AG04449 (cell line): ENCODE measurements at regions not wholly inside any gene's neighbourhood (a gene's known extent, or its start where the extent isn't known, plus 50 kb on each side); places are given as distances from the start of the nearest gene placed in this dataset.

Source experiments
- CTCF ChIA-PET: fragments of 350-600 bp; formaldehyde crosslinking; extraction: SDS; loops from one replicate; lab custom pipeline; 2021; ENCODE audit warnings: antibody characterized with exemption; lab: Yijun Ruan, JAX
- POLR2A ChIA-PET: fragments of 400-600, 350-600 bp; formaldehyde crosslinking; extraction: SDS; loops from one replicate; lab custom pipeline; 2020; ENCODE audit warnings: antibody characterized with exemption, inconsistent platforms; lab: Yijun Ruan, JAX
- DNase-seq: peaks from one replicate; pipeline ENCODE4 v3.0.0-alpha.2; 2010; ENCODE audit warnings: low read depth, low spot score
- H3K4me3 ChIP-seq: 2 replicates; pipeline ENCODE4 v1.5.1; 2011; ENCODE audit warnings: low read depth, mild to moderate bottlenecking, control low read depth, low read length
- TF ChIP-seq, protein P1 (sequence below): IDR thresholded peaks from one replicate; pipeline ENCODE4 v1.5.1; 2011; ENCODE audit warnings: mild to moderate bottlenecking, moderate library complexity, low read length, control low read depth, inconsistent platforms; ENCODE audit not compliant: insufficient read depth; ENCODE audit errors: missing control alignments

GRCh38 chr14:83867566-83868225 is 1662.2 kb upstream of the FLRT2 start:
- TF ChIP-seq, protein P1, sequence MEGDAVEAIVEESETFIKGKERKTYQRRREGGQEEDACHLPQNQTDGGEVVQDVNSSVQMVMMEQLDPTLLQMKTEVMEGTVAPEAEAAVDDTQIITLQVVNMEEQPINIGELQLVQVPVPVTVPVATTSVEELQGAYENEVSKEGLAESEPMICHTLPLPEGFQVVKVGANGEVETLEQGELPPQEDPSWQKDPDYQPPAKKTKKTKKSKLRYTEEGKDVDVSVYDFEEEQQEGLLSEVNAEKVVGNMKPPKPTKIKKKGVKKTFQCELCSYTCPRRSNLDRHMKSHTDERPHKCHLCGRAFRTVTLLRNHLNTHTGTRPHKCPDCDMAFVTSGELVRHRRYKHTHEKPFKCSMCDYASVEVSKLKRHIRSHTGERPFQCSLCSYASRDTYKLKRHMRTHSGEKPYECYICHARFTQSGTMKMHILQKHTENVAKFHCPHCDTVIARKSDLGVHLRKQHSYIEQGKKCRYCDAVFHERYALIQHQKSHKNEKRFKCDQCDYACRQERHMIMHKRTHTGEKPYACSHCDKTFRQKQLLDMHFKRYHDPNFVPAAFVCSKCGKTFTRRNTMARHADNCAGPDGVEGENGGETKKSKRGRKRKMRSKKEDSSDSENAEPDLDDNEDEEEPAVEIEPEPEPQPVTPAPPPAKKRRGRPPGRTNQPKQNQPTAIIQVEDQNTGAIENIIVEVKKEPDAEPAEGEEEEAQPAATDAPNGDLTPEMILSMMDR: no peak
- H3K4me3 ChIP-seq: no peak overlapping the region
- POLR2A ChIA-PET: no interaction called here
- CTCF ChIA-PET: no interaction called here
- DNase-seq: no peak

- no peak for DNase-seq
- ChIA-PET POLR2A (no interaction called here), CTCF (no interaction called here)
- no peak overlapping the region for H3K4me3 ChIP-seq
- TF ChIP-seq, protein P1: no peak
Measured at GRCh38 chr14:83870546-83871270, 1659.2 kb upstream of the FLRT2 start.

DNA sequence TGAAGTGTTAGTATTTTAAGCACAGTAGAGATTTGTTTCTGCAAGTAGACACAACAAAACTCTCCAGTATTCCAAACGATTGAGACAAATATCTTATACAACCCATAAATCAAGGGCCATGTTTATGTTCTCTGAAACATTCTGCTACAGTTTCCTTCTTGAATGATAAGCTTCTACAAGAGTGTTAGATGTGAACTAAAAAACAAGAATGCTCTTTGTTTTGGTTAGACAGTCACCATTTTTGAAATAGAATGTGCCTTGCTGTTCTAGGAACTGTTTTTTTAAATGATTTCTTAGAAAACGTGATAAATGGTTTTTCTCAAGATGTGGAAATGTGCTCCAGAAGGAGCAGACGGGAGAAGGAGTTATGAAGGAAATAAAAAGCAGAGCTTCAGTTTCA is 1656.3 kb upstream of the FLRT2 start:
- ChIA-PET POLR2A (no interaction called here), CTCF (no interaction called here)
- TF ChIP-seq, protein P1: no peak
- no peak overlapping the region for H3K4me3 ChIP-seq
- no peak for DNase-seq

- H3K4me3 ChIP-seq: no peak overlapping the region
- TF ChIP-seq, protein P1: no peak
- ChIA-PET POLR2A (no interaction called here), CTCF (no interaction called here)
- no peak for DNase-seq
Measured at GRCh38 chr14:83874662-83875061, 1655.3 kb upstream of the FLRT2 start.

DNA sequence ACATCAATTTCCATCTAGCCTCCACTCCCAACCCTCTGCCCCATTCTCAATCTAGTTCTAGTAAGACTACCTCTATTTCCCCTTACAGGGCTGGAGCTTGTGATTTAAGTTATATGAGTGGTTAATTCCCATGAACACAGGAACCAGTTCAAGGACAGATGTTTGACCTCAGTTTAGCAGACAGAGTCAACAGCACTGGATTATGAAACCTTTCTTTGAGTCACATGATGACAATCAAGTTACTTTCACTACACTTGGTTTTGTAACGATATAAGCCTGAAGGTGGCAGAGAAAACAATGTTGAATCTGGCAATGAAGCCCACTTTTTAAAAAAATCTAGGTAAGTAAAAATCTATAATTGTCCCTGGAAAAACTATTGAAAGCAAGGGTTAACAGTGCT is 1646.2 kb upstream of the FLRT2 start:
- ChIA-PET CTCF (no interaction called here), POLR2A (no interaction called here)
- no peak overlapping the region for H3K4me3 ChIP-seq
- no peak for DNase-seq
- TF ChIP-seq, protein P1: no peak

DNA sequence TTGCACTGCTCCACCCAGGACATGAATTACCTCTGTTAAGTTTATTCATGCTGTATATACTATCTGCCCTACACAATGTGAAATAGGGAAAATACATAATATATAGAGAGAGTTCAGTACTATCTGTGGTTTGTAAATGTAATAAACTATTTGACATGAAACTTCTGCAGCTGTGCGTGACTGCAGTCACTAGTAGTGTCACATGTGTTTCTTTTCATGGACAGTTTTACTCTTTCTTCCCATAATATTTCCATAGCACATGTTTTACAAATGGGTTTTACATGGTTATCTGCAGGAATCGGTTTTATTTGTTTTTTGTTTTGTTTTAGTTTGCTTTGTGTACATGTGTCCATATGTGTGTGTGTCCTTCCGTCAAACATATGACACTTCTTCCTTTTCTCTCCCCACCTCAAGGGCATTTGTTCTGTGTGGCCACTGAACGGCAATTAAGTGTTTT is 1644.1 kb upstream of the FLRT2 start:
- TF ChIP-seq, protein P1: no peak
- POLR2A ChIA-PET: no interaction called here
- no peak for DNase-seq
- H3K4me3 ChIP-seq: no peak overlapping the region
- CTCF ChIA-PET: no interaction called here
